SHP77 (cell line): ENCODE measurements at regions not wholly inside any gene's neighbourhood (a gene's known extent, or its start where the extent isn't known, plus 50 kb on each side); places are given as distances from the start of the nearest gene placed in this dataset.
"Not testable (repeated sequence)": the region's sequence is repeated elsewhere in the genome, so short reads cannot be mapped to it uniquely, and the experiment has no call there.

Experiments used
- DNase-seq, 2 experiments: peaks; one replicate each; lab custom pipeline; 2025; lab: John Stamatoyannopoulos, UW

GRCh38 chr9:135273008-135273407 is 185.5 kb downstream of the OLFM1 start:
- peak in 1 of 2 experiments; percentile 16 for DNase-seq

- DNase-seq = no peak
Measured at GRCh38 chr9:135275163-135275562, 187.7 kb downstream of the OLFM1 start.

GRCh38 chr9:135275571-135276289 is 188.3 kb downstream of the OLFM1 start:
- peak in 1 of 2 experiments; percentile 30 for DNase-seq

- peak in 1 of 2 experiments; percentile 28 for DNase-seq
Measured at GRCh38 chr9:135277219-135278201, 190.0 kb downstream of the OLFM1 start.

- peak; percentile 74 to 79 for DNase-seq
Measured at GRCh38 chr9:135278586-135278985, 191.1 kb downstream of the OLFM1 start.

GRCh38 chr9:135279385-135279784 is 191.9 kb downstream of the OLFM1 start:
- no peak for DNase-seq

GRCh38 chr9:135279834-135280393 is 192.4 kb downstream of the OLFM1 start:
- DNase-seq = no peak

- DNase-seq = no peak
Measured at GRCh38 chr9:135280666-135281065, 193.2 kb downstream of the OLFM1 start.

GRCh38 chr9:135281151-135281550 is 193.7 kb downstream of the OLFM1 start:
- DNase-seq = peak in 1 of 2 experiments; percentile 59

GRCh38 chr9:135281791-135282737 is 194.6 kb downstream of the OLFM1 start:
- peak; percentile 90 to 92 for DNase-seq

- peak in 1 of 2 experiments; percentile 12 for DNase-seq
Measured at GRCh38 chr9:135282808-135283207, 195.3 kb downstream of the OLFM1 start.

GRCh38 chr9:135283671-135284070 is 195.9 kb upstream of the PPP1R26 start:
- DNase-seq = no peak

GRCh38 chr9:135284386-135285134 is 195.0 kb upstream of the PPP1R26 start:
- DNase-seq = no peak

GRCh38 chr9:135286187-135286925 is 193.2 kb upstream of the PPP1R26 start:
- DNase-seq = not testable (repeated sequence)

- no peak for DNase-seq
Measured at GRCh38 chr9:135286961-135287360, 192.6 kb upstream of the PPP1R26 start.

- no peak for DNase-seq
Measured at GRCh38 chr9:135287627-135288026, 192.0 kb upstream of the PPP1R26 start.

GRCh38 chr9:135288054-135288453 is 191.5 kb upstream of the PPP1R26 start:
- no peak for DNase-seq

- no peak for DNase-seq
Measured at GRCh38 chr9:135289081-135289491, 190.5 kb upstream of the PPP1R26 start.

- DNase-seq = no peak
Measured at GRCh38 chr9:135290086-135290485, 189.5 kb upstream of the PPP1R26 start.

GRCh38 chr9:135290566-135290965 is 189.0 kb upstream of the PPP1R26 start:
- DNase-seq = no peak
